Epithelial cell of esophagus (primary cell): ENCODE measurements at regions not wholly inside any gene's neighbourhood (a gene's known extent, or its start where the extent isn't known, plus 50 kb on each side); places are given as distances from the start of the nearest gene placed in this dataset.
A peak's percentile ranks its signal among the peaks of the same experiment; 100 is the strongest.

Experiments used
- DNase-seq: peaks from one replicate; pipeline ENCODE4 v3.0.0; 2010; ENCODE audit warnings: low read depth
- H3K4me3 ChIP-seq: 2 replicates; pipeline ENCODE4 v1.5.1; 2011; ENCODE audit warnings: mild to moderate bottlenecking, low read length, control low read depth
- TF ChIP-seq, protein P1 (sequence below): IDR thresholded peaks from 2 replicates; pipeline ENCODE4 v1.5.1; 2011; ENCODE audit warnings: low read depth, mild to moderate bottlenecking, low read length, control low read depth, inconsistent platforms; ENCODE audit not compliant: insufficient read depth; ENCODE audit errors: missing control alignments

GRCh38 chrX:39194673-39195072 lies 393.4 kb downstream of the MID1IP1 start:
- TF ChIP-seq, protein P1, sequence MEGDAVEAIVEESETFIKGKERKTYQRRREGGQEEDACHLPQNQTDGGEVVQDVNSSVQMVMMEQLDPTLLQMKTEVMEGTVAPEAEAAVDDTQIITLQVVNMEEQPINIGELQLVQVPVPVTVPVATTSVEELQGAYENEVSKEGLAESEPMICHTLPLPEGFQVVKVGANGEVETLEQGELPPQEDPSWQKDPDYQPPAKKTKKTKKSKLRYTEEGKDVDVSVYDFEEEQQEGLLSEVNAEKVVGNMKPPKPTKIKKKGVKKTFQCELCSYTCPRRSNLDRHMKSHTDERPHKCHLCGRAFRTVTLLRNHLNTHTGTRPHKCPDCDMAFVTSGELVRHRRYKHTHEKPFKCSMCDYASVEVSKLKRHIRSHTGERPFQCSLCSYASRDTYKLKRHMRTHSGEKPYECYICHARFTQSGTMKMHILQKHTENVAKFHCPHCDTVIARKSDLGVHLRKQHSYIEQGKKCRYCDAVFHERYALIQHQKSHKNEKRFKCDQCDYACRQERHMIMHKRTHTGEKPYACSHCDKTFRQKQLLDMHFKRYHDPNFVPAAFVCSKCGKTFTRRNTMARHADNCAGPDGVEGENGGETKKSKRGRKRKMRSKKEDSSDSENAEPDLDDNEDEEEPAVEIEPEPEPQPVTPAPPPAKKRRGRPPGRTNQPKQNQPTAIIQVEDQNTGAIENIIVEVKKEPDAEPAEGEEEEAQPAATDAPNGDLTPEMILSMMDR, result no peak
- DNase-seq, result no peak
- H3K4me3 ChIP-seq, result no peak overlapping the region

DNA sequence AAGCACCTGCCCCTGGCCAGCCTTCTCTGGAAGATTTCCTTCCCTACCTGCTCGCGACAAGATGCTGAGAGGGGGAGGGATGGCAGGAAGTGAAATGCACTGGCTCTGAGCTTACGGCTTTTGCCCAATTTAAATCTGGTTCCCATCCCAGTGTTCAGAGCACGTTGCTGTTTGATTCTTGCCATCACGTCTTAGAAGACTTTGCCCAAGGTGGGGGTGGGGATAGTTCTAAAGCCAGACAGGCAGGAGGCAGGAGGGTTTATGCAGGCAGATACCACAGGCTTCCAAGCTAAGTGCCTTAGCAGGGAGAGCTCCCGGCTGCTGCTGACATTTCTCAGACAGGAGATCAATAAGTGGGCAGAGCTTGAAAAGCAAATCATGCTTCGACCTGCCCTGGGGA lies 393.9 kb downstream of the MID1IP1 start:
- no peak overlapping the region for H3K4me3 ChIP-seq
- TF ChIP-seq, protein P1, result no peak
- no peak for DNase-seq

DNA sequence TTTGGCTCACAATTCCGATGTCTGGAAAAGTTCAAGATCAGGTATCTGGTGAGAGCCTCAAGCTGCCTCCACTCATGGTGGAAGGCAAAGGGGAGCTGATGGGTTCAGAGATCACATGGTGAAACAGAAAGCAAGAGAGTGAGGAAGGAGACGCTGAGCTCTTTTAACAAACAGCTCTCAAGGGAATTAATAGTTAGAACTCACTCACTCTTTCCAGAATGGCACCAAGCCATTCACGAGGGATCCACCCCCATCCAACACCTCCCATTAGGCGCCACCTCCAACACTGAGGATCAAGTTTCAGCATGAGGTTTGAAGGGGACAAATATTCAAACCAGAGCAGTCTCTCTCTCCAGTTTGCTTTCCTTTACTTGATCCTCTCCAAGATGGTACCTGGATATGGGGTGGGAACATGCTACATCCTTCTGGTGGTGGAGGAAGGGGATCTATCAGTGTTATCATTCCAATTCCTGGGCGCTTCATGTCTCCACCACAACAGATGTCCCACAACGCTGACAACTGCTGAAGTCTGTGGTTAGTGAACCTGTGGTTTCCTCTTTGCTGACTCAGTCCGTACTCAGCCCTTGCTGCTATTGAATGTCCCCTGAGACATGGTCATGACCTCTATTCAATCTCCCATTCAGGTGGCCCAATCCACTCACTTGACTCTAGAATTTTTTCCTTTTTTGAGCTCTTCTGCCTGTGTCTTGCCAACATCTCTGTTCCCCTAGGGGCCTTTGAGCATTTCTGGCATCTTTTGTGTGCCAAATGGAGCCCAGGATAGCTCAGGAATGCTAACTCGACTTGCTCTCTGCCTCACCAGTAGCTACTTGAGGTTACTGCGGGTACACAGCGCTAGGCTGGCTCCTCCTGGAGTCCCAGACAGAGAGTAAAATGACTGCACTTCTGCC lies 395.2 kb downstream of the MID1IP1 start:
- TF ChIP-seq, protein P1, result no peak
- H3K4me3 ChIP-seq, result no peak overlapping the region
- DNase-seq, result peak; percentile 46

GRCh38 chrX:39199429-39199828 lies 398.2 kb downstream of the MID1IP1 start:
- TF ChIP-seq, protein P1, result no peak
- no peak for DNase-seq
- no peak overlapping the region for H3K4me3 ChIP-seq

DNA sequence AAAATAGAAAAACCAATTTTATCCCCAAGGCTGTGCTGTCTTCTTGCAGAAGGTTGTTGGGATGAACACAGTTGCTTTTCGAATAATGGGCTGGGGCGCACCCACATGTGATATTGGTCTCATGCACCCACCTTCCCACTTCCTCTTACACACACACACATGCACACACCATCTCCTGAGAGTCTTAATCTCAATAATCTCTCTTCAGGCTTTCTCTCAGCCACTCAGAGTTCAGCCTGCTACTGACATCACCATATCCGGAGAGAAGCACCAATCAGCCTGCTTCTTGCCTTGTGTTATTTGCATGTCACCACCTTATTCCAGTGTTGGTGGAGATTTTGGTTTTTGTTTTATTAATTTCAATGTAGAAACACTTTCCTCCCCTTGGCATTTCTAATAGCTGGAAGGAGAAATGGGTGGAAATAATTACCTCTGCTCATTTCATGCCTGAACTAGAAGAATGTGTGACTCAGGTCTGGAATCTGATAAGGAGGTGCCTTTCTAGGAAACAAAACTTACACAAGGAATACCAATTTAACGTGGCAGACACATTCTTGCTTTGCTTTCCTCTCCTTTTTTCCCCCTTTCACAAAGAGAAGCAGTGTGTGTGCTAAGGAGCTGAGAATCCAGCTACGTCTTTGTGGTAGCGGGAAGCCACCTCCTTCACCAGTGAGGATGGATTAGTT lies 400.2 kb downstream of the MID1IP1 start:
- peak; percentile 37 for DNase-seq
- TF ChIP-seq, protein P1, result no peak
- H3K4me3 ChIP-seq, result no peak overlapping the region

DNA sequence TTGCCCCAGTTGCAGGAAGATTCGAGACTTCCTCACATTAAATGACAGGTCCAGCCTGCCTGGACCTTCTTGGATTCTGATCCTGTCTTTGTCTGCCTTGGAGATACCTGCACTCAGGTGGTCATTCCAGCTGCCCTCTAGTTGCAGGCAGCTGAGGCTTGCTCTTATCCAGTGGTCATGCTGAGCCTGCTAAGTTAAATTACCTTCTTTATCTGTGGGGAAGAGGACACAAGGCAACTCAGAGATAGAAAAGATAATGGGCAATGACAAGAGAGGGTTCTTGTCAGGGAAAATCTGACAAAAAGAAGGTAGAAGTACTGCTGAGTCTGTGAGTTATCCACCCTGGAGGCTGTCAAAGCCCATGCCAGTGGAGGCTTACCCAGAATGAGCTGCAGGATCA lies 401.4 kb downstream of the MID1IP1 start:
- TF ChIP-seq, protein P1, result no peak
- H3K4me3 ChIP-seq, result no peak overlapping the region
- no peak for DNase-seq
